ENCODE measurements at regions not wholly inside any gene's neighbourhood (a gene's known extent, or its start where the extent isn't known, plus 50 kb on each side); places are given as distances from the start of the nearest gene placed in this dataset.

DNA sequence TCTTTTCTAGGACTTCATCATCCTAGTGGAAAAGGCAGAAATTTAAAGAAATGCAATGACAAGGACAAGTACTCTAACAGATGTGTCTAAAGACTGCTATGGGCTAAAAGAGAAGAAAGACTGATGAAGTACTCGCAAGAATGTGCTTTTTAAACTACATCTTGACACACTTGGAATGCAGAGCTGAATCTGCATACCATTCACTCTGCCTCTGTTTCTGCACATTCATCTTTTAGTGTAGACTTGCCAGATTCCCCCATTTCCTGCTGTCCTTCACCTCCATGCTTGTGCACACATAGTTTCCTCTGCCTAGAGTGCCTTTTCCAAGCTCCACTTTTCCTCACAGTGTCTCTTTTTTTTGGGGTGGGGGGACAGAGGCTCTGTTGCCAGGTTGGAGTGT is 239.0 kb upstream of the CCDC179 start:
- ATAC-seq = peak; percentile 31; the same call in 1 of the 3 replicates
- TF ChIP-seq GLIS3 (CRISPR knock-in tag; IDR thresholded peaks at IDR 0.05) (no peak), CSRNP3 (CRISPR knock-in tag; IDR thresholded peaks at IDR 0.05) (no peak), ZFP30 (CRISPR knock-in tag; IDR thresholded peaks at IDR 0.05) (no peak), TCF4 (CRISPR knock-in tag; IDR thresholded peaks at IDR 0.05; ENCODE audit: borderline replicate concordance) (no peak), PPARA (CRISPR knock-in tag; IDR thresholded peaks at IDR 0.05; ENCODE audit: borderline replicate concordance) (no peak), ZC3H10 (CRISPR knock-in tag; IDR thresholded peaks at IDR 0.05) (no peak), PATZ1 (CRISPR knock-in tag; IDR thresholded peaks at IDR 0.05; ENCODE audit: borderline replicate concordance) (no peak), ZFP3 (CRISPR knock-in tag; IDR thresholded peaks at IDR 0.05) (no peak), ZNF565 (CRISPR knock-in tag; conservative IDR thresholded peaks at IDR 0.05; ENCODE audit: low read depth) (no peak), ISL1 (CRISPR knock-in tag; IDR thresholded peaks at IDR 0.05) (no peak), TOX (CRISPR knock-in tag; IDR thresholded peaks at IDR 0.05; ENCODE audit: borderline replicate concordance) (no peak), SNAI2 (CRISPR knock-in tag; IDR thresholded peaks at IDR 0.05) (no peak), CSDC2 (CRISPR knock-in tag; IDR thresholded peaks at IDR 0.05) (no peak), OSR1 (CRISPR knock-in tag; IDR thresholded peaks at IDR 0.05) (no peak)
- TF ChIP-seq, protein P1, sequence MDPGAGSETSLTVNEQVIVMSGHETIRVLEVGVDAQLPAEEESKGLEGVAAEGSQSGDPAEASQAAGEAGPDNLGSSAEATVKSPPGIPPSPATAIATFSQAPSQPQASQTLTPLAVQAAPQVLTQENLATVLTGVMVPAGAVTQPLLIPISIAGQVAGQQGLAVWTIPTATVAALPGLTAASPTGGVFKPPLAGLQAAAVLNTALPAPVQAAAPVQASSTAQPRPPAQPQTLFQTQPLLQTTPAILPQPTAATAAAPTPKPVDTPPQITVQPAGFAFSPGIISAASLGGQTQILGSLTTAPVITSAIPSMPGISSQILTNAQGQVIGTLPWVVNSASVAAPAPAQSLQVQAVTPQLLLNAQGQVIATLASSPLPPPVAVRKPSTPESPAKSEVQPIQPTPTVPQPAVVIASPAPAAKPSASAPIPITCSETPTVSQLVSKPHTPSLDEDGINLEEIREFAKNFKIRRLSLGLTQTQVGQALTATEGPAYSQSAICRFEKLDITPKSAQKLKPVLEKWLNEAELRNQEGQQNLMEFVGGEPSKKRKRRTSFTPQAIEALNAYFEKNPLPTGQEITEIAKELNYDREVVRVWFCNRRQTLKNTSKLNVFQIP (CRISPR knock-in tag; IDR thresholded peaks at IDR 0.05; ENCODE audit: borderline replicate concordance, low read depth) = no peak
- TF ChIP-seq, protein P2, sequence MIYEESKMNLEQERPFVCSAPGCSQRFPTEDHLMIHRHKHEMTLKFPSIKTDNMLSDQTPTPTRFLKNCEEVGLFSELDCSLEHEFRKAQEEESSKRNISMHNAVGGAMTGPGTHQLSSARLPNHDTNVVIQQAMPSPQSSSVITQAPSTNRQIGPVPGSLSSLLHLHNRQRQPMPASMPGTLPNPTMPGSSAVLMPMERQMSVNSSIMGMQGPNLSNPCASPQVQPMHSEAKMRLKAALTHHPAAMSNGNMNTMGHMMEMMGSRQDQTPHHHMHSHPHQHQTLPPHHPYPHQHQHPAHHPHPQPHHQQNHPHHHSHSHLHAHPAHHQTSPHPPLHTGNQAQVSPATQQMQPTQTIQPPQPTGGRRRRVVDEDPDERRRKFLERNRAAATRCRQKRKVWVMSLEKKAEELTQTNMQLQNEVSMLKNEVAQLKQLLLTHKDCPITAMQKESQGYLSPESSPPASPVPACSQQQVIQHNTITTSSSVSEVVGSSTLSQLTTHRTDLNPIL (CRISPR knock-in tag; IDR thresholded peaks at IDR 0.05; ENCODE audit: low read depth) = no peak

DNA sequence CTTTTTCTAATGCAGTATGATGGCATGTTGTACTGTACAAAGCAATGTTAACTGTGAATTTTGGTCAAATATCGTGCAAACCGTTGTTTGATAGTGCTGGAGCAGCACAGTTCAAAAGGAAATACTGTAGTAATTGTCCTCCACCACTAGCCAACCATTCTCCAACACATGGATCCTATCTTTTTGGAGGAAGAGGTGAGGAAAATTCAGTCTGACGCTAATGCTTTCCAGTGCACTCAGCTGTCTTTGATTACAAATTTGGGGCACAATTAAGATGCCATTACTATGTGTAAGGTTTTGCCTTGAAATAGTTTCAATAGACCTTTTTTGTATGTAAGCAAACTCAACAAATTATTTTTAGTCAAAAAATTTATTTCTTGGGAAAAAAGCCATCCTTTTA is 240.5 kb upstream of the CCDC179 start:
- TF ChIP-seq, protein P3, sequence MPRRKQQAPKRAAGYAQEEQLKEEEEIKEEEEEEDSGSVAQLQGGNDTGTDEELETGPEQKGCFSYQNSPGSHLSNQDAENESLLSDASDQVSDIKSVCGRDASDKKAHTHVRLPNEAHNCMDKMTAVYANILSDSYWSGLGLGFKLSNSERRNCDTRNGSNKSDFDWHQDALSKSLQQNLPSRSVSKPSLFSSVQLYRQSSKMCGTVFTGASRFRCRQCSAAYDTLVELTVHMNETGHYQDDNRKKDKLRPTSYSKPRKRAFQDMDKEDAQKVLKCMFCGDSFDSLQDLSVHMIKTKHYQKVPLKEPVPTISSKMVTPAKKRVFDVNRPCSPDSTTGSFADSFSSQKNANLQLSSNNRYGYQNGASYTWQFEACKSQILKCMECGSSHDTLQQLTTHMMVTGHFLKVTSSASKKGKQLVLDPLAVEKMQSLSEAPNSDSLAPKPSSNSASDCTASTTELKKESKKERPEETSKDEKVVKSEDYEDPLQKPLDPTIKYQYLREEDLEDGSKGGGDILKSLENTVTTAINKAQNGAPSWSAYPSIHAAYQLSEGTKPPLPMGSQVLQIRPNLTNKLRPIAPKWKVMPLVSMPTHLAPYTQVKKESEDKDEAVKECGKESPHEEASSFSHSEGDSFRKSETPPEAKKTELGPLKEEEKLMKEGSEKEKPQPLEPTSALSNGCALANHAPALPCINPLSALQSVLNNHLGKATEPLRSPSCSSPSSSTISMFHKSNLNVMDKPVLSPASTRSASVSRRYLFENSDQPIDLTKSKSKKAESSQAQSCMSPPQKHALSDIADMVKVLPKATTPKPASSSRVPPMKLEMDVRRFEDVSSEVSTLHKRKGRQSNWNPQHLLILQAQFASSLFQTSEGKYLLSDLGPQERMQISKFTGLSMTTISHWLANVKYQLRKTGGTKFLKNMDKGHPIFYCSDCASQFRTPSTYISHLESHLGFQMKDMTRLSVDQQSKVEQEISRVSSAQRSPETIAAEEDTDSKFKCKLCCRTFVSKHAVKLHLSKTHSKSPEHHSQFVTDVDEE (CRISPR knock-in tag; IDR thresholded peaks at IDR 0.05) = no peak
- TF ChIP-seq ZC3H10 (CRISPR knock-in tag; IDR thresholded peaks at IDR 0.05) (no peak), ISL1 (CRISPR knock-in tag; IDR thresholded peaks at IDR 0.05) (no peak), TOX (CRISPR knock-in tag; IDR thresholded peaks at IDR 0.05; ENCODE audit: borderline replicate concordance) (no peak), CSRNP3 (CRISPR knock-in tag; IDR thresholded peaks at IDR 0.05) (no peak), OSR1 (CRISPR knock-in tag; IDR thresholded peaks at IDR 0.05) (no peak), ARNTL (CRISPR knock-in tag; IDR thresholded peaks at IDR 0.05; ENCODE audit: borderline replicate concordance, low read depth) (no peak), ZNF8 (CRISPR knock-in tag; IDR thresholded peaks at IDR 0.05) (no peak), SNAI2 (CRISPR knock-in tag; IDR thresholded peaks at IDR 0.05) (no peak)
- TF ChIP-seq, protein P2 (CRISPR knock-in tag; IDR thresholded peaks at IDR 0.05; ENCODE audit: low read depth) = no peak
- TF ChIP-seq, protein P1 (CRISPR knock-in tag; IDR thresholded peaks at IDR 0.05; ENCODE audit: borderline replicate concordance, low read depth) = no peak
- peak; percentile 78 for ATAC-seq
